Hepatocyte (in vitro differentiated cells): ENCODE measurements at regions not wholly inside any gene's neighbourhood (a gene's known extent, or its start where the extent isn't known, plus 50 kb on each side); places are given as distances from the start of the nearest gene placed in this dataset.

ENCODE experiments used
- CTCF ChIP-seq: fragments of 200-600 bp; sonication (generic); IDR thresholded peaks from 2 replicates; pipeline ENCODE4 v1.5.1; 2016; ENCODE audit warnings: antibody characterized with exemption, mild to moderate bottlenecking; ENCODE audit not compliant: poor library complexity
- EZH2 ChIP-seq: fragments of 200-600 bp; sonication (generic); IDR thresholded peaks from 2 replicates; pipeline ENCODE4 v1.6.1; 2016; ENCODE audit warnings: antibody characterized with exemption, mild to moderate bottlenecking, borderline replicate concordance
- EZH2phosphoT487 ChIP-seq: fragments of 200-600 bp; sonication (generic); IDR thresholded peaks from one replicate; pipeline ENCODE4 v1.6.1; 2018; ENCODE audit warnings: antibody characterized with exemption, mild to moderate bottlenecking, low read depth, moderate library complexity; ENCODE audit not compliant: unreplicated experiment, severe bottlenecking

GRCh38 chr13:93066187-93066586 lies 160.4 kb upstream of the GPC6 start:
- TF ChIP-seq CTCF, result no peak
- no peak for TF ChIP-seq EZH2phosphoT487
- TF ChIP-seq EZH2, result no peak
